ENCODE measurements at regions not wholly inside any gene's neighbourhood (a gene's known extent, or its start where the extent isn't known, plus 50 kb on each side); places are given as distances from the start of the nearest gene placed in this dataset.

DNA sequence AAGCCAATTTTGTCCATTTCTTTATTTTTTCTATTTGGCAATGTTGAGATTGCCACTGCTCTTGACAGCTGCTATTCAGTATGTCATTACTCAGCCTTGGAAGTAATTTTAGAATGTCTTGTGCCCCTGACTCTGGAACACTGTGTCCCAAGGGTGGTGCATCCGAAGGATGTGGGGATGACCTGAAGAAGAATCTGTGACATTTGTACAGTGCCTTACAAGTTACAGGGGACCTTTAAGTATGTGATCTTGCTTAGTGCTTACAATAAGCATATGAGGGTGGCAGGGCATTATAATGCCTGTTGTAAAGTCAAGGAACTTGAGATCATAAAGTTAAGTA is 239.5 kb downstream of the REEP3 start:
- no peak for TF ChIP-seq POLR2A (IDR thresholded peaks at IDR 0.05)
- TF ChIP-seq, protein P1, sequence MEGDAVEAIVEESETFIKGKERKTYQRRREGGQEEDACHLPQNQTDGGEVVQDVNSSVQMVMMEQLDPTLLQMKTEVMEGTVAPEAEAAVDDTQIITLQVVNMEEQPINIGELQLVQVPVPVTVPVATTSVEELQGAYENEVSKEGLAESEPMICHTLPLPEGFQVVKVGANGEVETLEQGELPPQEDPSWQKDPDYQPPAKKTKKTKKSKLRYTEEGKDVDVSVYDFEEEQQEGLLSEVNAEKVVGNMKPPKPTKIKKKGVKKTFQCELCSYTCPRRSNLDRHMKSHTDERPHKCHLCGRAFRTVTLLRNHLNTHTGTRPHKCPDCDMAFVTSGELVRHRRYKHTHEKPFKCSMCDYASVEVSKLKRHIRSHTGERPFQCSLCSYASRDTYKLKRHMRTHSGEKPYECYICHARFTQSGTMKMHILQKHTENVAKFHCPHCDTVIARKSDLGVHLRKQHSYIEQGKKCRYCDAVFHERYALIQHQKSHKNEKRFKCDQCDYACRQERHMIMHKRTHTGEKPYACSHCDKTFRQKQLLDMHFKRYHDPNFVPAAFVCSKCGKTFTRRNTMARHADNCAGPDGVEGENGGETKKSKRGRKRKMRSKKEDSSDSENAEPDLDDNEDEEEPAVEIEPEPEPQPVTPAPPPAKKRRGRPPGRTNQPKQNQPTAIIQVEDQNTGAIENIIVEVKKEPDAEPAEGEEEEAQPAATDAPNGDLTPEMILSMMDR (IDR thresholded peaks at IDR 0.05) = no peak
- TF ChIP-seq EP300 (IDR thresholded peaks at IDR 0.05) = no peak
- Histone ChIP-seq H3K27me3 (no peaks in the 10 kb centered on the region), H3K9me3 (no peaks in the 10 kb centered on the region), H3K4me3 (no peak overlapping the region), H3K4me1 (ENCODE audit: insufficient read depth) (no peaks in the 10 kb centered on the region), H3K36me3 (no peaks in the 10 kb centered on the region), H3K27ac (no peak overlapping the region)
- 82 to 96% (median 89%) methylated on average over 1 of the region's 1 CpG for WGBS, 3 donors
- DNase-seq = no peak
- intact Hi-C loops (cut with DNase I) = no loop called here

DNA sequence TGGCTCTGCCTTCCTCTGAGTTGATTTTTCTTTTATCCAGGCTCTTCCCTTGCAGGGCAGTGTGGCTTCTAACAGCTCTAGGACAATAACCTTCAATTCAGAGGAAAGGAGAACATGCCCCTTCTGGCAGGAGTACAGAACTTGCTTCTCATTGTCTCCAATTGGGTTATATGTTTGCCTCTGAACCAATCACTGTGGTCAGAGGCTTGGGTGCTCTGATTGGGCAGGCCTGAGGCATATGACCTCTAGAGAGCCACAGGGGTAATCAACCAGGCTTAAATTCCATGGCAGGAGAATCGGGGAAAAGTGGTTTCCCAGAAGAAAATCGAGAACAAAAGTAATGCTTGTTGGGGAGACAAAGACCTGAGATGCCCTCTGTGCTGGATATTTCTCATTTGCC is 240.0 kb downstream of the REEP3 start:
- H3K27me3 ChIP-seq = no peaks in the 10 kb centered on the region
- intact Hi-C loops (cut with DNase I) = no loop called here
- TF ChIP-seq EP300 (IDR thresholded peaks at IDR 0.05) = no peak
- TF ChIP-seq, protein P1 (IDR thresholded peaks at IDR 0.05) = no peak
- no peak for TF ChIP-seq POLR2A (IDR thresholded peaks at IDR 0.05)
- H3K4me1 ChIP-seq (ENCODE audit: insufficient read depth) = no peaks in the 10 kb centered on the region
- 89 to 96% (median 95%) methylated on average over 2 of the region's 2 CpGs for WGBS, 3 donors
- H3K4me3 ChIP-seq = no peak overlapping the region
- no peaks in the 10 kb centered on the region for H3K36me3 ChIP-seq
- no peak overlapping the region for H3K27ac ChIP-seq
- no peaks in the 10 kb centered on the region for H3K9me3 ChIP-seq
- DNase-seq = no peak

DNA sequence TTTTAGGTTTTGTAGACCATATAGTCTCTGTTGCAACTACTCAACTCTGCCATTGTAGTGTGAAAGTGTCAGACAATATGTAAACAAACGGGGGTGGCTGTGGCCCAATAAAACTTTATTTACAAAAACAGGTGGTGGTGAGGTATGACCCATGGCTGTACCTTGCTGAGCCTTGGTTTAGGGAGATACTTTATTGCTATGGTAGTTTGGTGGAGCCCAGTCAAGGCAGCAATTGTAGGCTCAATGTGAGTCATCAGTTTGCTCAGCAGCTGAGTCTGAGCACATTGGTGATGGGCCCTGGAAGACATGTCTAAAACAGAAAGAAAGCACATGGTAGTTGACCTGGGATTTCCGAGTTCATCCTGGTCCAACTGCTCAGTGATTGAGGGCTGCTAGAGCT is 242.5 kb downstream of the REEP3 start:
- WGBS, 3 donors = 86 to 100% (median 90%) methylated on average over 2 of the region's 2 CpGs
- intact Hi-C loops (cut with DNase I) = no loop called here
- Histone ChIP-seq H3K4me1 (ENCODE audit: insufficient read depth) (no peaks in the 10 kb centered on the region), H3K4me3 (no peak overlapping the region), H3K27ac (no peak overlapping the region), H3K9me3 (no peaks in the 10 kb centered on the region), H3K27me3 (no peaks in the 10 kb centered on the region), H3K36me3 (no peaks in the 10 kb centered on the region)
- no peak for TF ChIP-seq EP300 (IDR thresholded peaks at IDR 0.05)
- no peak for TF ChIP-seq POLR2A (IDR thresholded peaks at IDR 0.05)
- TF ChIP-seq, protein P1 (IDR thresholded peaks at IDR 0.05) = no peak
- DNase-seq = no peak

DNA sequence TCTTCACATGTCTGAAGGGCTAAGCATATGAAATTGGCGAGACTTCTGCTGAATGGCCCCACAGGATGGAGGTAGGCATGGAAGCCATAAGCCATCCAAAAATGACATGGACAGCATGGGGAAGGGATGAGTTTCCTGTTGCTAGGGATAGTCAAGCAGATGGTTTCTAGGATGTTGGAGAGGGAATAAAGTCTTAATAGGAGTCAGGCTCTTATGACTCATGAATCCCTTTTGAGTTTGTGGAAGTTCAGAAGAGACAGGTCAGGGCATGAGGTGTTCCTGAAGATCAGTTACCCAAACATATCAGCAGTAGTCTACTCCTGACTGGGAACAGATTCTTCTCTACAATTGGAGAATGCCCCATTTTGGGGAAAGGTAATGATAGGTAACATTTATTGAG is 243.9 kb downstream of the REEP3 start:
- Histone ChIP-seq H3K27ac (no peak overlapping the region), H3K36me3 (no peaks in the 10 kb centered on the region), H3K9me3 (no peaks in the 10 kb centered on the region), H3K4me1 (ENCODE audit: insufficient read depth) (no peaks in the 10 kb centered on the region), H3K4me3 (no peak overlapping the region), H3K27me3 (no peaks in the 10 kb centered on the region)
- no peak for TF ChIP-seq EP300 (IDR thresholded peaks at IDR 0.05)
- TF ChIP-seq, protein P1 (IDR thresholded peaks at IDR 0.05) = no peak
- WGBS, 3 donors = 100% methylated on average over 1 of the region's 1 CpG
- DNase-seq = no peak
- intact Hi-C loops (cut with DNase I) = no loop called here

DNA sequence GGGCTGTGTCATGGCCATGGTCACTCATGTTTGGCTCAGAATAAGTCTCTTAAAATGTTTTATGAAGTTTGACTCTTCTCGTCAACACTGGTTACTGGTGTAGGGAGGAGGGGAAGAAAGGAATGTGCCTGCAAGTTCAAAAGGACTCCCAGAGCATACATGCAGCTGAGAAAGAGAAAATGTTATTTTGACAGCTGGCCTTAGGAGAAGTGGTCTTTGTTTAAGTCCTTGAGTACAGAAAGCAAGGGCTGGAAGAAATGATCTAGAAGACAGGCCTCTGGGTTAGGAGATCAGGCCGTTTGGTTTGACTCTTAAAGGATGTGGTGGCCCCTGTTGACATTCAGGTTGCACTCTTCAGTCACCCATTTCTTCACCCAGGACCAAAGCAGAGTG is 245.5 kb downstream of the REEP3 start:
- DNase-seq = no peak
- 12 to 18% (median 12%) methylated on average over 2 of the region's 2 CpGs for WGBS, 3 donors
- Histone ChIP-seq H3K4me1 (ENCODE audit: insufficient read depth) (no peaks in the 10 kb centered on the region), H3K36me3 (no peaks in the 10 kb centered on the region), H3K4me3 (no peak overlapping the region), H3K27me3 (no peaks in the 10 kb centered on the region), H3K9me3 (no peaks in the 10 kb centered on the region), H3K27ac (no peak overlapping the region)
- intact Hi-C loops (cut with DNase I) = no loop called here
- TF ChIP-seq POLR2A (IDR thresholded peaks at IDR 0.05) (no peak), EP300 (IDR thresholded peaks at IDR 0.05) (no peak)
- TF ChIP-seq, protein P1 (IDR thresholded peaks at IDR 0.05) = no peak
